TTC549 (cell line): ENCODE measurements at regions not wholly inside any gene's neighbourhood (a gene's known extent, or its start where the extent isn't known, plus 50 kb on each side); places are given as distances from the start of the nearest gene placed in this dataset.

Experiments used
- FAIRE-seq: peaks from 2 replicates; lab custom pipeline; 2012; peaks lifted over from hg19 to GRCh38; lab: Jason Lieb, UNC

DNA sequence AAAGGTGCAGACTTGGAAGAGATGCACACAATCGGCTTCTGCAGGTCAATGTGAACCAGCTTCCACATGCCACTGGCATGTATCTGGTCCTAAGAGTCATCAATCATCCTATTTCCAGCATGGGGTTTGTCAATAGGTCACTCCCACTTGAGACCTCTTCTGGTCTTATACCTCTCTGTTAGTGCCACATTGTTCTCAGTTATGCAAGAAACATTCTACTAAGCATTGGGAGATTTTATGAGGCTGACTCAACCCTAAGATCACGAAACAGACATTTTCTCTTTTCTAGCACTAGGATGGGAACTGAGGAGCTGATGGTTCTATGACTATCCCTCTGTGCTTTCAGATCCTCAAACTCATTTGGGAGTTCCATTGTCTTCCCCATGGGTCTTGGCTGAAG is 581.5 kb upstream of the KLF12 start:
- no peak for FAIRE-seq

GRCh38 chr13:74710006-74710405 is 575.8 kb upstream of the KLF12 start:
- no peak for FAIRE-seq

DNA sequence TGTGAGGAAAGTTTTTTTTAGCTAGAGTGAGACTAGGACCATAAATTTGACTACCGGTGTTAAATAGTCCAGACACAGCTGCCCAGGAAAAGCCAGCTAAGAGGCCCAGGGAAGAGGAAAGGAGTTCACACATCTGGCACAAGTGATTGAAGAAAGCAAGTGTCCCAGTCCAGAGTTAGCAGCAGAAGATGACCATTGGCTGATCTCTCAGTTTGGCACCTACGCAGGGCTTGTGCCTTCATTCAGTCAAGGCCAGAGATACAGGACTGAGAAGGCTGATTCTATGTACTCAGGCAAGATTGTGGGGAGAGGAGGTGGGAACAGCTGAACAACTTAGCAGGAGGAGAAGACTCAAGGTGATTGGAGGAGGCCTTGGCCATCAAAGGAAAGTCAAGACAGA is 575.0 kb upstream of the KLF12 start:
- FAIRE-seq: no peak

DNA sequence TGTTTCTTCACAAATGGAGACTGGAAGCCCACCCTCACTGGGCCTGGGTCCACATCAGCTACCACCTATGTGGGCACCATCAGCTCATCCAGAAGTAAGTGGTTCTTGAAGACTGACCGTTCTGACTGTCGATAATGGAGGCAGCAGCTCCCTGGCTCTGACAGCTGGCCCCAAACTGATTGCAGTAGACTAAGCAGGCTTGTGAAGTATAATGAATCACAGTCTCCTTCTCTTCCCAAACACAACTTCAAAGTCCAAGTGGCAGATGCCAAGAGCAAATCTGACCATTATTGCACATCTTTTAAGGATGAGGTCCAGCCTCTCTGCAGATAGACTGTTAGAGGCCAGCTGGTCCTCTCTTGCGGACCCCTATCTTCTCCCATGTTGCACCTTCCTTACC is 574.4 kb upstream of the KLF12 start:
- no peak for FAIRE-seq

- no peak for FAIRE-seq
Measured at GRCh38 chr13:74707291-74707690, 573.1 kb upstream of the KLF12 start.

DNA sequence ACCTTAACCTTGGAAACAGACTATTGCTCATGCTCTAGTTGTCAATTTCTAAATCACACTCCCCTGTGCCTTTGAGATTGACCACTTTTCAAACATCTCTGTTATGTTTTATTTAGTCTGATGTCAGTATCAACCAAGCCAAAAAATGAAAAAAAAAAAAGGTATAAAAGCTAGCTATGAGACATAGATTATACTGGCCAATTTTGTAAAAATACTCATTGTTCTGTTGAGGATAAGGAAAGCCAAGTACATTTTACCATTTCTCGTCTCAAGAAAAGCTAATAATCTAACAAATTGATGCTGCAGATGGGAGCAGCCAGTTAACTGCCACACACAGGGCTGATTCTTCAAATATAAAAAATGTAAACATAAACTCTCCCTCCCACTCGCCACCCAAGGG is 572.6 kb upstream of the KLF12 start:
- FAIRE-seq: no peak

GRCh38 chr13:74705438-74705837 is 571.2 kb upstream of the KLF12 start:
- peak; percentile 77 for FAIRE-seq

DNA sequence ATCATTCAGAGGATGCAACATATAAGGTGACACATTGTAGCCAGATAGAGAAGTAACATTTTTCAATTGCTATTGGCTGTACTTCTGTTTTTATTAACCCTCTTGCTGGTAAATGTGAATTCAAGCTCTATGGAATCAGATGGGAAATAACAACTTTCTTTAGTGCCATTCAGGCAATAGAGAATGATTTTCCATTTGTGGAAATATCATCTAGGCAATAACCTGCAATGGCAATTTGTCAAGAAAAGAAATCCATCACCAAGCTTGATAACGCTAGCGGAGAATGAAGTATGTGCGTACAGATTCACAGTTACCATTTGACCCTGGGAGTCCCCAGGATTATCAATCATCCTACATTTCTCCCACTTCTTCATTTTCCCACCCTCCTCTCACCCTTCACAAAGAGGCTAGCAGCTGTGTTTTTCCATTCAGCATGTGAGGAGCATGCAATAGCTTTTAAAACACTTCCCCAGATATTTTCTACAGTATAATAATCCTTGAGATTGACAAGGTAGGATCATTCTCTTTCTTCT is 569.7 kb upstream of the KLF12 start:
- FAIRE-seq: no peak

GRCh38 chr13:74696148-74696922 is 562.1 kb upstream of the KLF12 start:
- no peak for FAIRE-seq

- FAIRE-seq: no peak
Measured at GRCh38 chr13:74695021-74695800, 561.0 kb upstream of the KLF12 start.

DNA sequence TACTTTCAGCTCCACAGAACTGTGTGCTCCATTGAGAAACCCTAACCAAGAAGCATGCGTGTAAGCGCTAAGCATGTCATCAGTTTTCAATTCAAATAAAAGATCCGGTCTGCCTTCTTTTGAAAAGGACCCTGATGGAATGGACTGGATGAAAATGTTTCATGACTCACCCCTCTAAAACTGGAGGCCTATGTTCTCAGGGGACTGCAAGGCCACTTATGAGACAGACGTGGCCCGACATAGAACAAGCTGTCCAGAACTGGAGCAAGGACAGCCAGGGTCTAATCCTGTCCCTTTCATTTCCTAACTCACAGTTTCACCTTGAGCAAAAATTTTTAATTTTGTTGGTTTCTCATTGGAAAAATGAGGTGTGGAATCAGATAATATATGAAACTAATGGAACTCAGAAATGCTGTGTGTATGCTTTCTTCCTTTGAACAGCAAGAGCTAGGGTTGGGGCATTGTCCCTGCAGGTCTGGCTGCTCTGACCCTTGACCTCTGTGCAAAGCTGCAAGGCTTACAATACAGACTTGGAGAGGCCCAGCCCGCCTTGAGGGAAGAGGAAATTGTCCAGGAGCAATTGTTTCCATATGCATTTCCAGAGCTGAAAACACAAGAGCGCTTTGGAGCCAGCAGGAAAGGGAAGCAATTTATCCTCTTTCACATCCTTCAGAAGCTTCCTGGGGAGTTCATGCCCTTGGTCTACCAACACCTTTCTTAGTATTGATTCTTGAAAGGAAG is 553.4 kb upstream of the KLF12 start:
- no peak for FAIRE-seq

- FAIRE-seq: no peak
Measured at GRCh38 chr13:74683411-74683810, 549.2 kb upstream of the KLF12 start.

GRCh38 chr13:74682746-74683145 is 548.5 kb upstream of the KLF12 start:
- no peak for FAIRE-seq

DNA sequence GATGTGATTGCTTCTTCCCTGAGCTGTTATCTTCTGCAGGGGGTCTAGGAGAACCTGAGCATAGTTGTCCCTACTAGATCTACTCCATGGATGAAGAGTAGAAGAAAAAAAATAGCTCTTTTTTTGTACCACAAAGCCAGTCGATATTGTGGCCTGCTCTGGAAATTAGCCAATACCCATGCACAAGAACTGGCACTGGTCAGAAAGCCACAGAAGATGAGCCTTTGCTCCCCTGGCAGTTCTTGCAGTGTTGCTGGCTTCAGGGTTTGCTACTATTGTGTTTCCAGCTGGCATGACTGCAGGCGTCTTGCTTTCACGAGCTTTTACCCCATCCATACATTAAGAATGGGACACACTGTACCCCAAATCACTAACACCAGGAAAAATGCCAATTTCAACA is 547.7 kb upstream of the KLF12 start:
- FAIRE-seq: no peak

DNA sequence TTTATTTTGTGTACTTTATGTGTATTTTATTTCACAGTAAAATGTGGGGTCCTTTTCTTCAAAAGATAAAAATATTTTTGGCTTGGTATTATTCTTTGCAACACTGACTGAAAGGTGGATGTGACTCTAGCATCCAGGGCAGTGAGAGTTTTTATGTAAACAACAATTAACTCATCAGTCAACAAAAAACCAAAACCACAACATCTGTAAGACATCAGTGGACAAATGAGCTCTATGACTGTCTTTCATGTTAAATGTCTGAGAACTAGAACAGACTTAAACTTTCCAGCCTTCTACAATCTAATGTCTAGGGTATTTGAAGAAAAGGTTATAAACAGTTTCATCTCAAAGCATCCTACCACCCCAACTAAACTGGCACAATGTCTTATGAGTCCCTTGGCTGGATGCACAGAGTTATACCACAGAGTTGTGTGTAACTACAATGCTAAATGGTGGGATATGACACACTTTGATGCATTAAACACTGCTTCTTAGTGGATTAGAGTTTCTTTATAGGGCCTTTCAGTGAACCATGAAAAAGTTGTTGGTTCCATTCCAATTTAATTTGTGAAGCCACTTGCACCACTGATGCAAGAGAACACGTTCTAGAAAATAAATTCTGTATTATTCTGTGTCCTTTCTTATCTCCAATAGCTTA is 544.2 kb upstream of the KLF12 start:
- no peak for FAIRE-seq

- no peak for FAIRE-seq
Measured at GRCh38 chr13:74675972-74676371, 541.8 kb upstream of the KLF12 start.

DNA sequence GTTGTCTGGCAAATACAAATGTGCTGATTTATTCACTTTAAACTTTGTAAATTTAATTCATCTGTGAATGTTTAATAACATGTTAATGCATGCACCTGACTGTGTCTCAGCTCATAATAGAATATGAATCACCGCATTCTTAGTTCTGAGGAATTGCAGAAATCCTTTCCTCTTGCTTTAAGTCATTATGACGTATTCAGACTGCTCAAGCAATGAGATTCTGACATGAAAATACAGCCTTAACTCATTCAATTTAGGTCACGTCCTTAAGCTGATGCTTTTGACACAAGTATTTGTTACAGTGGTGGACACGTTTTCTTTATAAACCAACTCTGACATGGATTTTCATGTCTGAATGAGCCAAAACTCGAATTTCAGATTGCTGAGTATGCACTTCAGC is 541.0 kb upstream of the KLF12 start:
- FAIRE-seq: no peak

GRCh38 chr13:74674720-74675119 is 540.5 kb upstream of the KLF12 start:
- FAIRE-seq: no peak

- no peak for FAIRE-seq
Measured at GRCh38 chr13:74669149-74669548, 534.9 kb upstream of the KLF12 start.

DNA sequence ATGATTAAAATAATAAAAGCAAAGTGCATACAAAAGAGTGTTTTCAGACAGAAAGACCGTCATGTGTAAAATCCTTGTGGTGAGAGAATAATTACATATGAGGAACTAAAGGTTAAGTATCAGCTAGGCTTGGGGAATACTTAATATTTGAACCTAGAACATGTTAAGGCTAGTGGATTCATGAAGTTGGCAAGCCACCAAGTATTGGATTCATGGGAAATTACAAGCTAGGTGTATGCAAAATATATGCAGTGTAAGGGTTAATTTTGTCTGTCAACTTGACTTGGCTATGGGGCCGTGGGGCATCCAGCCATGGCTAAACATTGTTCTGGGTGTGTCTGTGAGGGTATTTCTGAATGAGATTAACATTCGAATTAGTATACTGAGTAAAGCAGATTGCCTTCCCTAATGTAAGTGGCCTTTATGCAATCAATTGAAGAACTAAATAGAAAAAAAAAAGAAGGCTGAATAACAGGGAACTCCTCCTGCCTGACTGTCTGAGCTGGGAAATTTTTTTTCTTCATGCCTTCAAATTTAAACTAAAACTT is 533.5 kb upstream of the KLF12 start:
- no peak for FAIRE-seq

GRCh38 chr13:74662905-74663304 is 528.7 kb upstream of the KLF12 start:
- FAIRE-seq: no peak

GRCh38 chr13:74661851-74662250 is 527.6 kb upstream of the KLF12 start:
- no peak for FAIRE-seq
